ENCODE measurements at regions not wholly inside any gene's neighbourhood (a gene's known extent, or its start where the extent isn't known, plus 50 kb on each side); places are given as distances from the start of the nearest gene placed in this dataset.

DNA sequence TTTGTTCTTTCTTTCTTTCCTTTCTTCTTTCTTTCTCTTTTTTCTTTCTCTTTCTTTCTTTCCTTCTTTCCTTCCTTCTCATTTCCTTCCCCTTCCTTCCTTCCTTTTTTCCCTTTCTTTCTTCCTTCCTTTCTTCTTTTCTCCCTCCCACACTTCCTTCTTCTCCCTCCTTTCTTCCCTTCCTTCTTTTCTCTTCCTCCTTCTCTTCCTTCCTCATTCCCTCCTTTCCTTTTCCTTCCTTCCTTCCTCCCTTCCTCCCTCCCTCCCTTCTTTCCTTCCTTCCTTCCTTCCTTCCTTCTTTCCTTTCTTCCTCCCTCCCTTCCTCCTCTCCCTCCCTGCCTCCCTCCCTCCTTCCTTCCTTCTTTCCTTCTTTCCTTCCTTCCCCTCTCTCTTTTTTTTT is 755.7 kb upstream of the GRM7 start:
- Histone ChIP-seq H3K4me1 (no peaks in the 10 kb centered on the region), H3K27ac (no peak overlapping the region), H3K9me3 (no peaks in the 10 kb centered on the region), H3K4me3 (no peak overlapping the region), H3K36me3 (no peaks in the 10 kb centered on the region), H3K27me3 (no peaks in the 10 kb centered on the region)
- DNase-seq (no peak), ATAC-seq (ENCODE audit: low FRiP score in 2 of 2) (no peak)
- TF ChIP-seq POLR2A (IDR thresholded peaks at IDR 0.05) (no peak), EP300 (IDR thresholded peaks at IDR 0.05) (no peak), POLR2AphosphoS5 (IDR thresholded peaks at IDR 0.05) (no peak)
- TF ChIP-seq, protein P1, sequence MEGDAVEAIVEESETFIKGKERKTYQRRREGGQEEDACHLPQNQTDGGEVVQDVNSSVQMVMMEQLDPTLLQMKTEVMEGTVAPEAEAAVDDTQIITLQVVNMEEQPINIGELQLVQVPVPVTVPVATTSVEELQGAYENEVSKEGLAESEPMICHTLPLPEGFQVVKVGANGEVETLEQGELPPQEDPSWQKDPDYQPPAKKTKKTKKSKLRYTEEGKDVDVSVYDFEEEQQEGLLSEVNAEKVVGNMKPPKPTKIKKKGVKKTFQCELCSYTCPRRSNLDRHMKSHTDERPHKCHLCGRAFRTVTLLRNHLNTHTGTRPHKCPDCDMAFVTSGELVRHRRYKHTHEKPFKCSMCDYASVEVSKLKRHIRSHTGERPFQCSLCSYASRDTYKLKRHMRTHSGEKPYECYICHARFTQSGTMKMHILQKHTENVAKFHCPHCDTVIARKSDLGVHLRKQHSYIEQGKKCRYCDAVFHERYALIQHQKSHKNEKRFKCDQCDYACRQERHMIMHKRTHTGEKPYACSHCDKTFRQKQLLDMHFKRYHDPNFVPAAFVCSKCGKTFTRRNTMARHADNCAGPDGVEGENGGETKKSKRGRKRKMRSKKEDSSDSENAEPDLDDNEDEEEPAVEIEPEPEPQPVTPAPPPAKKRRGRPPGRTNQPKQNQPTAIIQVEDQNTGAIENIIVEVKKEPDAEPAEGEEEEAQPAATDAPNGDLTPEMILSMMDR (IDR thresholded peaks at IDR 0.05) = no peak

GRCh38 chr3:6108957-6109356 is 752.0 kb upstream of the GRM7 start:
- DNase-seq (peak in 1 of 2 donors; percentile 2), ATAC-seq (ENCODE audit: low FRiP score in 2 of 2) (no peak)
- H3K9me3 ChIP-seq = no peaks in the 10 kb centered on the region
- no peak overlapping the region for H3K4me3 ChIP-seq
- H3K27ac ChIP-seq = no peak overlapping the region
- TF ChIP-seq EP300 (IDR thresholded peaks at IDR 0.05) (no peak), POLR2A (IDR thresholded peaks at IDR 0.05) (no peak), POLR2AphosphoS5 (IDR thresholded peaks at IDR 0.05) (no peak)
- TF ChIP-seq, protein P1 (IDR thresholded peaks at IDR 0.05) = no peak
- H3K27me3 ChIP-seq = no peaks in the 10 kb centered on the region
- WGBS, 2 donors = 52 to 65% methylated on average over 7 of the region's 7 CpGs
- no peaks in the 10 kb centered on the region for H3K4me1 ChIP-seq
- H3K36me3 ChIP-seq = no peaks in the 10 kb centered on the region

- WGBS, 2 donors = 67 to 71% methylated on average over 3 of the region's 3 CpGs
Measured at GRCh38 chr3:6110451-6110850, 750.5 kb upstream of the GRM7 start.

DNA sequence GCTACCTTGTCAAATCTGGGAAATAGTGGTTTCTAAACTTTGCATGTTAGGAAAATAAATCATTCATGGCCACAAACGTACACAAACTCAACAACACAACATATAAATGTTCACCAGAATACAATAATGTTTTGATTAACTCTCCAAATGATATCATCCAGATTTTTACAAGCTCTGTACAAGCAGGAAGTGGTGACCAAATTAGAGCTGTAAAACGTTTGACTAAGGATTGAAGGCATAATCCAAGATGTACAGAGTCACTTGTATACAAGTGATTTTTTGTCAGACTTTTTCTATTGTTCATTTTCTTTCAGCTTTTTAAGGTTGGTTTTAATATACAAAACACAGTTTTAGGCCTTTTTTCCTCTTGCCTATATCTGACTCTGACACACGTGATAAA is 748.4 kb upstream of the GRM7 start:
- no peaks in the 10 kb centered on the region for H3K36me3 ChIP-seq
- no peaks in the 10 kb centered on the region for H3K27me3 ChIP-seq
- H3K9me3 ChIP-seq = no peaks in the 10 kb centered on the region
- ATAC-seq (ENCODE audit: low FRiP score in 2 of 2) = no peak
- DNase-seq = no peak
- TF ChIP-seq, protein P1 (IDR thresholded peaks at IDR 0.05) = no peak
- TF ChIP-seq POLR2A (IDR thresholded peaks at IDR 0.05) = no peak
- TF ChIP-seq POLR2AphosphoS5 (IDR thresholded peaks at IDR 0.05) = no peak
- TF ChIP-seq EP300 (IDR thresholded peaks at IDR 0.05) = no peak
- H3K4me3 ChIP-seq = no peak overlapping the region
- no peaks in the 10 kb centered on the region for H3K4me1 ChIP-seq
- H3K27ac ChIP-seq = no peak overlapping the region
- 50% methylated on average over 3 of the region's 3 CpGs for WGBS, 2 donors

More at GRCh38 chr3:6110451-6110850, 750.5 kb upstream of the GRM7 start:
- no peak for TF ChIP-seq POLR2A (IDR thresholded peaks at IDR 0.05)
- TF ChIP-seq, protein P1 (IDR thresholded peaks at IDR 0.05) = no peak
- TF ChIP-seq POLR2AphosphoS5 (IDR thresholded peaks at IDR 0.05) = no peak
- TF ChIP-seq EP300 (IDR thresholded peaks at IDR 0.05) = no peak
- DNase-seq (no peak), ATAC-seq (ENCODE audit: low FRiP score in 2 of 2) (no peak)
- Histone ChIP-seq H3K4me3 (no peak overlapping the region), H3K9me3 (no peaks in the 10 kb centered on the region), H3K4me1 (no peaks in the 10 kb centered on the region), H3K27ac (no peak overlapping the region), H3K27me3 (no peaks in the 10 kb centered on the region), H3K36me3 (no peaks in the 10 kb centered on the region)

GRCh38 chr3:6113338-6113737 is 747.6 kb upstream of the GRM7 start:
- Histone ChIP-seq H3K36me3 (no peaks in the 10 kb centered on the region), H3K27ac (no peak overlapping the region), H3K4me1 (no peaks in the 10 kb centered on the region), H3K27me3 (no peaks in the 10 kb centered on the region), H3K4me3 (no peak overlapping the region), H3K9me3 (no peaks in the 10 kb centered on the region)
- ATAC-seq (ENCODE audit: low FRiP score in 2 of 2) (no peak), DNase-seq (no peak)
- 57 to 80% methylated on average over 2 of the region's 2 CpGs for WGBS, 2 donors
- TF ChIP-seq POLR2A (IDR thresholded peaks at IDR 0.05) (no peak), POLR2AphosphoS5 (IDR thresholded peaks at IDR 0.05) (no peak)
